ENCODE measurements at regions not wholly inside any gene's neighbourhood (a gene's known extent, or its start where the extent isn't known, plus 50 kb on each side); places are given as distances from the start of the nearest gene placed in this dataset.

- H3K27ac ChIP-seq = no peak overlapping the region
- ATAC-seq (no peak), DNase-seq (no peak)
- H3K4me1 ChIP-seq = peaks cover 42% of the 10 kb centered on the region
- H3K36me3 ChIP-seq = no peaks in the 10 kb centered on the region
- H3K27me3 ChIP-seq (ENCODE audit: low read depth) = no peaks in the 10 kb centered on the region
- no peak overlapping the region for H3K4me3 ChIP-seq
- intact Hi-C loops (cut with DNase I) = no loop called here
- TF ChIP-seq CTCF (IDR thresholded peaks at IDR 0.05) = no peak
- H3K9me3 ChIP-seq = no peaks in the 10 kb centered on the region
These were observed 144.5 kb downstream of the RPLP1 start for GRCh38 chr15:69597061-69597592.

- Histone ChIP-seq H3K9me3 (no peaks in the 10 kb centered on the region), H3K4me1 (peaks cover 29% of the 10 kb centered on the region), H3K4me3 (no peak overlapping the region), H3K36me3 (no peaks in the 10 kb centered on the region), H3K27ac (no peak overlapping the region), H3K27me3 (ENCODE audit: low read depth) (no peaks in the 10 kb centered on the region)
- no peak for TF ChIP-seq CTCF (IDR thresholded peaks at IDR 0.05)
- ATAC-seq (no peak), DNase-seq (no peak)
- intact Hi-C loops (cut with DNase I) = no loop called here
These were observed 146.7 kb downstream of the RPLP1 start for GRCh38 chr15:69599271-69599670.

GRCh38 chr15:69600556-69601085, 148.0 kb downstream of the RPLP1 start:
- Histone ChIP-seq H3K4me3 (no peak overlapping the region), H3K9me3 (no peaks in the 10 kb centered on the region), H3K27me3 (ENCODE audit: low read depth) (no peaks in the 10 kb centered on the region), H3K27ac (no peak overlapping the region), H3K36me3 (no peaks in the 10 kb centered on the region), H3K4me1 (peaks cover 16% of the 10 kb centered on the region)
- no peak for TF ChIP-seq CTCF (IDR thresholded peaks at IDR 0.05)
- no peak for DNase-seq
- intact Hi-C loops (cut with DNase I) = no loop called here
- no peak for ATAC-seq

- no peaks in the 10 kb centered on the region for H3K36me3 ChIP-seq
- H3K4me1 ChIP-seq = peaks cover 4% of the 10 kb centered on the region
- no peak for DNase-seq
- intact Hi-C loops (cut with DNase I) = no loop called here
- H3K27ac ChIP-seq = no peak overlapping the region
- TF ChIP-seq CTCF (IDR thresholded peaks at IDR 0.05) = no peak
- ATAC-seq = no peak
- H3K4me3 ChIP-seq = no peak overlapping the region
- H3K9me3 ChIP-seq = no peaks in the 10 kb centered on the region
- no peaks in the 10 kb centered on the region for H3K27me3 ChIP-seq (ENCODE audit: low read depth)
These were observed 149.3 kb downstream of the RPLP1 start for GRCh38 chr15:69601711-69602504.

- TF ChIP-seq CTCF (IDR thresholded peaks at IDR 0.05) = no peak
- DNase-seq (no peak), ATAC-seq (no peak)
- intact Hi-C loops (cut with DNase I) = no loop called here
- Histone ChIP-seq H3K9me3 (no peaks in the 10 kb centered on the region), H3K4me1 (peaks cover 4% of the 10 kb centered on the region), H3K27ac (no peak overlapping the region), H3K36me3 (no peaks in the 10 kb centered on the region), H3K4me3 (no peak overlapping the region), H3K27me3 (ENCODE audit: low read depth) (no peaks in the 10 kb centered on the region)
These were observed 150.3 kb downstream of the RPLP1 start for GRCh38 chr15:69602921-69603320.
